ENCODE measurements at regions not wholly inside any gene's neighbourhood (a gene's known extent, or its start where the extent isn't known, plus 50 kb on each side); places are given as distances from the start of the nearest gene placed in this dataset.

GRCh38 chrX:130552444-130553073 is 150.8 kb downstream of the RBMX2 start:
- H3K4me3 ChIP-seq (ENCODE audit: low read depth, low read length) = no peak overlapping the region
- no peak for TF ChIP-seq CTCF (IDR thresholded peaks at IDR 0.05; ENCODE audit: control insufficient read depth, extremely low read depth, insufficient read depth)
- no peak for DNase-seq (ENCODE audit: low read depth)

- no peak for TF ChIP-seq CTCF (IDR thresholded peaks at IDR 0.05; ENCODE audit: control insufficient read depth, extremely low read depth, insufficient read depth)
- H3K4me3 ChIP-seq (ENCODE audit: low read depth, low read length) = no peak overlapping the region
- DNase-seq (ENCODE audit: low read depth) = no peak
These were observed 153.6 kb downstream of the RBMX2 start for GRCh38 chrX:130555341-130555740.

- no peak overlapping the region for H3K4me3 ChIP-seq (ENCODE audit: low read depth, low read length)
- TF ChIP-seq CTCF (IDR thresholded peaks at IDR 0.05; ENCODE audit: control insufficient read depth, extremely low read depth, insufficient read depth) = no peak
- no peak for DNase-seq (ENCODE audit: low read depth)
These were observed 154.0 kb downstream of the RBMX2 start for GRCh38 chrX:130555757-130556156.

GRCh38 chrX:130556951-130557350 is 155.2 kb downstream of the RBMX2 start:
- DNase-seq (ENCODE audit: low read depth) = no peak
- no peak for TF ChIP-seq CTCF (IDR thresholded peaks at IDR 0.05; ENCODE audit: control insufficient read depth, extremely low read depth, insufficient read depth)
- no peak overlapping the region for H3K4me3 ChIP-seq (ENCODE audit: low read depth, low read length)

GRCh38 chrX:130560544-130560943 is 158.8 kb downstream of the RBMX2 start:
- no peak overlapping the region for H3K4me3 ChIP-seq (ENCODE audit: low read depth, low read length)
- DNase-seq (ENCODE audit: low read depth) = peak; percentile 50
- TF ChIP-seq CTCF (IDR thresholded peaks at IDR 0.05; ENCODE audit: control insufficient read depth, extremely low read depth, insufficient read depth) = no peak

- DNase-seq (ENCODE audit: low read depth) = no peak
- no peak overlapping the region for H3K4me3 ChIP-seq (ENCODE audit: low read depth, low read length)
- no peak for TF ChIP-seq CTCF (IDR thresholded peaks at IDR 0.05; ENCODE audit: control insufficient read depth, extremely low read depth, insufficient read depth)
These were observed 160.1 kb downstream of the RBMX2 start for GRCh38 chrX:130561930-130562329.

GRCh38 chrX:130563476-130563875 is 161.7 kb downstream of the RBMX2 start:
- DNase-seq (ENCODE audit: low read depth) = no peak
- H3K4me3 ChIP-seq (ENCODE audit: low read depth, low read length) = no peak overlapping the region
- TF ChIP-seq CTCF (IDR thresholded peaks at IDR 0.05; ENCODE audit: control insufficient read depth, extremely low read depth, insufficient read depth) = no peak
